HG02798 (cell line): ENCODE measurements at regions not wholly inside any gene's neighbourhood (a gene's known extent, or its start where the extent isn't known, plus 50 kb on each side); places are given as distances from the start of the nearest gene placed in this dataset.

Source experiments
- ATAC-seq: cut with Tn5 transposase; IDR thresholded peaks from one replicate; pipeline ENCODE4 v1.9.1; 2021; ENCODE audit warnings: mild to moderate bottlenecking; ENCODE audit not compliant: unreplicated experiment, poor library complexity

GRCh38 chr2:120826716-120827410 lies 91.2 kb downstream of the GLI2 start:
- ATAC-seq, result no peak

GRCh38 chr2:120828066-120828465 lies 92.4 kb downstream of the GLI2 start:
- no peak for ATAC-seq

GRCh38 chr2:120828829-120829632 lies 93.4 kb downstream of the GLI2 start:
- ATAC-seq, result no peak

- no peak for ATAC-seq
Observed at GRCh38 chr2:120829633-120830025, 94.0 kb downstream of the GLI2 start.

GRCh38 chr2:120830096-120830830 lies 94.6 kb downstream of the GLI2 start:
- no peak for ATAC-seq

GRCh38 chr2:120831086-120831485 lies 95.4 kb downstream of the GLI2 start:
- no peak for ATAC-seq

- no peak for ATAC-seq
Observed at GRCh38 chr2:120831891-120832290, 96.2 kb downstream of the GLI2 start.

- no peak for ATAC-seq
Observed at GRCh38 chr2:120832296-120833070, 96.8 kb downstream of the GLI2 start.

GRCh38 chr2:120833127-120833675 lies 97.5 kb downstream of the GLI2 start:
- no peak for ATAC-seq

- no peak for ATAC-seq
Observed at GRCh38 chr2:120834206-120834605, 98.5 kb downstream of the GLI2 start.

- no peak for ATAC-seq
Observed at GRCh38 chr2:120836281-120836680, 100.6 kb downstream of the GLI2 start.

GRCh38 chr2:120840795-120841487 lies 105.3 kb downstream of the GLI2 start:
- ATAC-seq, result no peak

GRCh38 chr2:120842456-120843439 lies 107.1 kb downstream of the GLI2 start:
- no peak for ATAC-seq

GRCh38 chr2:120844070-120844738 lies 108.5 kb downstream of the GLI2 start:
- no peak for ATAC-seq

- no peak for ATAC-seq
Observed at GRCh38 chr2:120845277-120845676, 109.6 kb downstream of the GLI2 start.

- ATAC-seq, result no peak
Observed at GRCh38 chr2:120846406-120847095, 110.9 kb downstream of the GLI2 start.

- no peak for ATAC-seq
Observed at GRCh38 chr2:120847700-120848321, 112.1 kb downstream of the GLI2 start.
